Liver (tissue), 8 donors: ENCODE measurements at regions not wholly inside any gene's neighbourhood (a gene's known extent, or its start where the extent isn't known, plus 50 kb on each side); places are given as distances from the start of the nearest gene placed in this dataset.

ENCODE experiments used
- DNase-seq: peaks from one replicate; pipeline ENCODE4 v3.0.0-alpha.2; 2017; ENCODE audit warnings: low spot score
- H3K27ac ChIP-seq, 2 donors: one replicate each; pipeline ENCODE4 v1.7.0; 2013; ENCODE audit warnings: inconsistent platforms in 2 of 2, low read length in 2 of 2, control low read depth in 1 of 2, low read depth in 1 of 2, mild to moderate bottlenecking in 1 of 2
- H3K27me3 ChIP-seq, 4 donors: one replicate each; pipeline versions ENCODE4 v1.6.1 to v1.7.0; 2013; ENCODE audit warnings: low read length in 3 of 4, inconsistent platforms in 1 of 4, mild to moderate bottlenecking in 1 of 4, moderate library complexity in 1 of 4; ENCODE audit not compliant: control insufficient read depth in 4 of 4, insufficient read depth in 4 of 4
- H3K36me3 ChIP-seq, 4 donors: one replicate each; pipeline versions ENCODE4 v1.6.1 to v1.7.0; 2013; ENCODE audit warnings: low read length in 3 of 4, mild to moderate bottlenecking in 3 of 4, low read depth in 1 of 4, moderate library complexity in 1 of 4; ENCODE audit not compliant: control insufficient read depth in 4 of 4, insufficient read depth in 3 of 4
- H3K4me1 ChIP-seq, 4 donors: one replicate each; pipeline versions ENCODE4 v1.6.1 to v1.7.0; 2013; ENCODE audit warnings: low read length in 3 of 4, mild to moderate bottlenecking in 3 of 4, moderate library complexity in 1 of 4; ENCODE audit not compliant: control insufficient read depth in 4 of 4, insufficient read depth in 4 of 4
- H3K4me3 ChIP-seq, 3 donors: one replicate each; pipeline versions ENCODE4 v1.6.1 to v1.7.0; 2013; ENCODE audit warnings: low read length in 3 of 3, control low read depth in 1 of 3, low read depth in 1 of 3, mild to moderate bottlenecking in 1 of 3
- H3K9ac ChIP-seq, 2 donors: one replicate each; pipeline ENCODE4 v1.7.0; 2013; ENCODE audit warnings: low read length in 2 of 2, mild to moderate bottlenecking in 2 of 2, moderate library complexity in 2 of 2, control low read depth in 1 of 2, low read depth in 1 of 2
- H3K9me3 ChIP-seq, 4 donors: one replicate each; pipeline versions ENCODE4 v1.6.1 to v1.7.0; 2013; ENCODE audit warnings: low read length in 3 of 4; ENCODE audit not compliant: control insufficient read depth in 4 of 4
- CTCF ChIP-seq: fragments of 150-350 bp; IDR thresholded peaks from 2 replicates; pipeline ENCODE4 v1.5.1; 2017; ENCODE audit warnings: improper control_type of control experiment, low read depth, low read length; ENCODE audit not compliant: missing input control
- EGR1 ChIP-seq, 2 donors: IDR thresholded peaks; 2 replicates each; pipeline ENCODE4 v1.6.1; 2016 to 2018; ENCODE audit warnings: antibody characterized with exemption in 2 of 2, low read depth in 2 of 2
- JUND ChIP-seq, 2 donors: IDR thresholded peaks; 2 replicates each; pipeline ENCODE4 v1.6.1; 2016; ENCODE audit warnings: antibody characterized with exemption in 2 of 2
- NR2F2 ChIP-seq: IDR thresholded peaks from 2 replicates; pipeline ENCODE4 v1.6.1; 2016; ENCODE audit warnings: antibody characterized with exemption
- REST ChIP-seq: IDR thresholded peaks from 2 replicates; pipeline ENCODE4 v1.6.1; 2016; ENCODE audit warnings: antibody characterized with exemption, mild to moderate bottlenecking
- RXRA ChIP-seq, 2 donors: IDR thresholded peaks; 2 replicates each; pipeline ENCODE4 v1.6.1; 2017 to 2018; ENCODE audit warnings: antibody characterized with exemption in 2 of 2, mild to moderate bottlenecking in 1 of 2
- SP1 ChIP-seq: IDR thresholded peaks from 2 replicates; pipeline ENCODE4 v1.6.1; 2018; ENCODE audit warnings: antibody characterized with exemption, mild to moderate bottlenecking
- ZBTB33 ChIP-seq: IDR thresholded peaks from 2 replicates; pipeline ENCODE4 v1.6.1; 2016; ENCODE audit warnings: antibody characterized with exemption
- WGBS: extraction: QIAGEN DNeasy Blood & Tissue Kit; methylation state at CpG from one replicate; pipeline ENCODE4 v1.1.7; 2013; 5-methylcytosine and 5-hydroxymethylcytosine counted together
- donor health status: healthy.
- donor health status: healthy.
- donor health status: healthy.
- donor health status: healthy.
- donor health status: healthy.

- DNase-seq: no peak
- TF ChIP-seq EGR1 (IDR thresholded peaks at IDR 0.05; ENCODE audit: low read depth in 2 of 2): no peak
- no peak for TF ChIP-seq JUND (IDR thresholded peaks at IDR 0.05)
- no peak for TF ChIP-seq CTCF
- TF ChIP-seq SP1: no peak
- no peak for TF ChIP-seq RXRA (IDR thresholded peaks at IDR 0.05)
- Histone ChIP-seq H3K27me3 (peaks cover 0 to 4% (median 0%) of the 10 kb centered on the region in 4 donors), H3K36me3 (no peaks in the 10 kb centered on the region), H3K4me3 (no peak overlapping the region), H3K9me3 (no peaks in the 10 kb centered on the region), H3K4me1 (no peaks in the 10 kb centered on the region), H3K9ac (no peak overlapping the region), H3K27ac (no peak overlapping the region)
- WGBS: 57% methylated on average over 2 of the region's 2 CpGs
Observed at GRCh38 chr7:42570944-42571343, 333.9 kb upstream of the GLI3 start.

GRCh38 chr7:42567051-42567450, 330.0 kb upstream of the GLI3 start:
- no peak for DNase-seq
- no peak for TF ChIP-seq NR2F2
- no peak for TF ChIP-seq REST
- no peak for TF ChIP-seq ZBTB33
- TF ChIP-seq RXRA (IDR thresholded peaks at IDR 0.05): peak in 1 of 2 donors; percentile 33
- no peak for TF ChIP-seq CTCF
- Histone ChIP-seq H3K27ac (no peak overlapping the region), H3K4me3 (no peak overlapping the region), H3K9me3 (no peaks in the 10 kb centered on the region), H3K27me3 (peaks cover 0 to 4% (median 0%) of the 10 kb centered on the region in 4 donors), H3K36me3 (no peaks in the 10 kb centered on the region), H3K4me1 (no peaks in the 10 kb centered on the region), H3K9ac (no peak overlapping the region)
- WGBS: 47% methylated on average over 4 of the region's 4 CpGs
